ENCODE measurements at regions not wholly inside any gene's neighbourhood (a gene's known extent, or its start where the extent isn't known, plus 50 kb on each side); places are given as distances from the start of the nearest gene placed in this dataset.

DNA sequence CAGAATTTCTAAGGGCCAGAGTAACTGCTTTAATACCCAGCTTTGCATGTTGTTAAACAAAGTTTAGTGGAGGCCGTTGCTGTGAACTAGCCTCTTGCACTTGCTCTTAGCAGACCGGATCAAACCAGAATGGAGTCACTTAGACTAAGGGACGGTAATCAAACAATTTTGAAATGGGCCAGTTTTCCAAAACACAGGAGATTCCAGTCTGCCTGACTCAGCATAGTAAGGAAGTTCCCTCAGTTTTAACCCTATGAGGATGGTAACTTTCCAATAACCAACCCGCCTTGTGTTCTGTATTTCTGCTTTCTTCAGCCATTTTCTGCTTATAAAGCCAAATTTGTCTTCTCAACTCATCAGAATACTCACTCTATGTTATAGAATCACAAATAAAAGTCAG lies 77.2 kb upstream of the WDR72 start:
- H3K4me1 Mint-ChIP-seq: no peaks in the 10 kb centered on the region
- no peak overlapping the region for H3K4me3 Mint-ChIP-seq
- no peaks in the 10 kb centered on the region for H3K9me3 Mint-ChIP-seq (ENCODE audit: insufficient read depth)
- no peak overlapping the region for H3K27ac ChIP-seq (ENCODE audit: low read length in 2 of 2)
- no peak overlapping the region for H3K4me2 ChIP-seq (replicated peaks; ENCODE audit: low read depth, low read length, poor library complexity, severe bottlenecking)
- 57% methylated on average over 4 of the region's 4 CpGs for WGBS (ENCODE audit: insufficient coverage)
- H2AFZ ChIP-seq (ENCODE audit: insufficient read depth, low read depth, low read length, poor library complexity, severe bottlenecking): no peak overlapping the region
- H3K27me3 Mint-ChIP-seq: no peaks in the 10 kb centered on the region
- no peak for TF ChIP-seq EZH2 (IDR thresholded peaks at IDR 0.05; ENCODE audit: borderline replicate concordance, insufficient read depth, low read depth, low read length, poor library complexity, severe bottlenecking)
- TF ChIP-seq, protein P1, sequence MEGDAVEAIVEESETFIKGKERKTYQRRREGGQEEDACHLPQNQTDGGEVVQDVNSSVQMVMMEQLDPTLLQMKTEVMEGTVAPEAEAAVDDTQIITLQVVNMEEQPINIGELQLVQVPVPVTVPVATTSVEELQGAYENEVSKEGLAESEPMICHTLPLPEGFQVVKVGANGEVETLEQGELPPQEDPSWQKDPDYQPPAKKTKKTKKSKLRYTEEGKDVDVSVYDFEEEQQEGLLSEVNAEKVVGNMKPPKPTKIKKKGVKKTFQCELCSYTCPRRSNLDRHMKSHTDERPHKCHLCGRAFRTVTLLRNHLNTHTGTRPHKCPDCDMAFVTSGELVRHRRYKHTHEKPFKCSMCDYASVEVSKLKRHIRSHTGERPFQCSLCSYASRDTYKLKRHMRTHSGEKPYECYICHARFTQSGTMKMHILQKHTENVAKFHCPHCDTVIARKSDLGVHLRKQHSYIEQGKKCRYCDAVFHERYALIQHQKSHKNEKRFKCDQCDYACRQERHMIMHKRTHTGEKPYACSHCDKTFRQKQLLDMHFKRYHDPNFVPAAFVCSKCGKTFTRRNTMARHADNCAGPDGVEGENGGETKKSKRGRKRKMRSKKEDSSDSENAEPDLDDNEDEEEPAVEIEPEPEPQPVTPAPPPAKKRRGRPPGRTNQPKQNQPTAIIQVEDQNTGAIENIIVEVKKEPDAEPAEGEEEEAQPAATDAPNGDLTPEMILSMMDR (IDR thresholded peaks at IDR 0.05): no peak
- ChIA-PET CTCF (no interaction called here), POLR2A (no interaction called here)
- intact Hi-C loops (cut with micrococcal nuclease): no loop called here
- no peaks in the 10 kb centered on the region for H3K79me2 ChIP-seq (ENCODE audit: control insufficient read depth, insufficient read depth, low read length)
- no peak for ATAC-seq (ENCODE audit: low read depth)
- no peaks in the 10 kb centered on the region for H3K4me1 ChIP-seq (ENCODE audit: control insufficient read depth in 2 of 2, insufficient read depth in 2 of 2, low read length in 2 of 2)
- H4K20me1 ChIP-seq (ENCODE audit: control insufficient read depth, insufficient read depth, low read length, poor library complexity, severe bottlenecking): no peaks in the 10 kb centered on the region
- H3K36me3 ChIP-seq (replicated peaks in 1 of 2; ENCODE audit: control extremely low read depth in 1 of 2, control insufficient read depth in 1 of 2, extremely low read depth in 1 of 2, insufficient read depth in 2 of 2, low read length in 1 of 2): no peaks in the 10 kb centered on the region
- H3K9ac ChIP-seq (ENCODE audit: low read length): no peak overlapping the region
- no peaks in the 10 kb centered on the region for H3K27me3 ChIP-seq (replicated peaks in 1 of 4; ENCODE audit: control extremely low read depth in 1 of 4, control insufficient read depth in 3 of 4, insufficient read depth in 4 of 4, low read length in 3 of 4)
- H3K27ac Mint-ChIP-seq: no peak overlapping the region
- H3K9me3 ChIP-seq (ENCODE audit: control extremely low read depth in 1 of 3, control insufficient read depth in 2 of 3, insufficient read depth in 1 of 3, low read length in 2 of 3): no peaks in the 10 kb centered on the region
- no peak for DNase-seq
- no peak overlapping the region for H3K4me3 ChIP-seq (ENCODE audit: control extremely low read depth in 1 of 5, extremely low read depth in 1 of 5, insufficient read depth in 1 of 5, low read depth in 2 of 5, low read length in 4 of 5)

DNA sequence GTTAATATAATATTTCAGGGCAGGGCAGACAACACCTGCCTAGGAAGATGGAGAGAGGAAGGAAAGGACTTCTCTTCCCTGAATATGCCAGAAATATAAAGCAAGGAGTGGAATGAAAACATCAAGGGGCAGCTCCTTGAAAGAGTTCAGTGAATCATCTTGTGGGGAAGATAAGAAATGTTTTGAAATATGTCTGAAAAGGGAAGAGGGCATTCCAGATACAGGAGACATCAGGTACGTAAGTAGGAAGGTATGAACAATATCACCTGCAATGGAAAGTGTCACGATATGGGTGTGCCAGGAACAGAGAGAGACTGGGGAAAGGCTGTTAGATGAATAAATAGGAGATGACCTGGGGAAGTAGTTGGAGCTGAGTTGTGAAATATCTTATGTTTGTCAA lies 75.8 kb upstream of the WDR72 start:
- H3K27ac ChIP-seq (ENCODE audit: low read length in 2 of 2): no peak overlapping the region
- no peaks in the 10 kb centered on the region for H3K9me3 ChIP-seq (ENCODE audit: control extremely low read depth in 1 of 3, control insufficient read depth in 2 of 3, insufficient read depth in 1 of 3, low read length in 2 of 3)
- POLR2A ChIA-PET: no interaction called here
- no peaks in the 10 kb centered on the region for H4K20me1 ChIP-seq (ENCODE audit: control insufficient read depth, insufficient read depth, low read length, poor library complexity, severe bottlenecking)
- no peak overlapping the region for H3K9ac ChIP-seq (ENCODE audit: low read length)
- 100% methylated on average over 2 of the region's 2 CpGs for WGBS (ENCODE audit: insufficient coverage)
- TF ChIP-seq, protein P1 (IDR thresholded peaks at IDR 0.05): no peak
- no peak for TF ChIP-seq EZH2 (IDR thresholded peaks at IDR 0.05; ENCODE audit: borderline replicate concordance, insufficient read depth, low read depth, low read length, poor library complexity, severe bottlenecking)
- no peak overlapping the region for H2AFZ ChIP-seq (ENCODE audit: insufficient read depth, low read depth, low read length, poor library complexity, severe bottlenecking)
- no peaks in the 10 kb centered on the region for H3K4me1 Mint-ChIP-seq
- no peak overlapping the region for H3K4me3 ChIP-seq (ENCODE audit: control extremely low read depth in 1 of 5, extremely low read depth in 1 of 5, insufficient read depth in 1 of 5, low read depth in 2 of 5, low read length in 4 of 5)
- ATAC-seq (ENCODE audit: low read depth) (no peak), DNase-seq (no peak)
- H3K4me3 Mint-ChIP-seq: no peak overlapping the region
- no peaks in the 10 kb centered on the region for H3K79me2 ChIP-seq (ENCODE audit: control insufficient read depth, insufficient read depth, low read length)
- H3K36me3 ChIP-seq (replicated peaks in 1 of 2; ENCODE audit: control extremely low read depth in 1 of 2, control insufficient read depth in 1 of 2, extremely low read depth in 1 of 2, insufficient read depth in 2 of 2, low read length in 1 of 2): no peaks in the 10 kb centered on the region
- H3K4me1 ChIP-seq (ENCODE audit: control insufficient read depth in 2 of 2, insufficient read depth in 2 of 2, low read length in 2 of 2): no peaks in the 10 kb centered on the region
- no peak overlapping the region for H3K27ac Mint-ChIP-seq
- H3K4me2 ChIP-seq (replicated peaks; ENCODE audit: low read depth, low read length, poor library complexity, severe bottlenecking): no peak overlapping the region
- H3K27me3 Mint-ChIP-seq: no peaks in the 10 kb centered on the region
- intact Hi-C loops (cut with micrococcal nuclease): no loop called here
- H3K9me3 Mint-ChIP-seq (ENCODE audit: insufficient read depth): no peaks in the 10 kb centered on the region
- no peaks in the 10 kb centered on the region for H3K27me3 ChIP-seq (replicated peaks in 1 of 4; ENCODE audit: control extremely low read depth in 1 of 4, control insufficient read depth in 3 of 4, insufficient read depth in 4 of 4, low read length in 3 of 4)
- CTCF ChIA-PET: no interaction called here
